HCT116 (cell line): ENCODE measurements at regions not wholly inside any gene's neighbourhood (a gene's known extent, or its start where the extent isn't known, plus 50 kb on each side); places are given as distances from the start of the nearest gene placed in this dataset.

Experiments
- ZNF274 ChIP-seq: fragments of 200-500 bp; sonication (Bioruptor generic); IDR thresholded peaks from 2 replicates; pipeline ENCODE4 v1.6.1; 2014; ENCODE audit warnings: mild to moderate bottlenecking, low read depth, low read length, inconsistent platforms
- TF ChIP-seq, protein P1 (sequence below), 3 experiments: fragments of 200-600 bp in 1 of 3; sonication (generic) in 1 of 3; IDR thresholded peaks in 2 of 3; conservative IDR thresholded peaks in 1 of 3; 2 replicates each; pipeline ENCODE4 v1.5.1; 2012 to 2017; ENCODE audit warnings: low read depth in 2 of 3, low read length in 2 of 3, antibody characterized with exemption in 1 of 3, borderline replicate concordance in 1 of 3, control low read depth in 1 of 3, mild to moderate bottlenecking in 1 of 3, mixed read lengths in 1 of 3, mixed run types in 1 of 3, moderate library complexity in 1 of 3; ENCODE audit not compliant: insufficient read depth in 1 of 3

DNA sequence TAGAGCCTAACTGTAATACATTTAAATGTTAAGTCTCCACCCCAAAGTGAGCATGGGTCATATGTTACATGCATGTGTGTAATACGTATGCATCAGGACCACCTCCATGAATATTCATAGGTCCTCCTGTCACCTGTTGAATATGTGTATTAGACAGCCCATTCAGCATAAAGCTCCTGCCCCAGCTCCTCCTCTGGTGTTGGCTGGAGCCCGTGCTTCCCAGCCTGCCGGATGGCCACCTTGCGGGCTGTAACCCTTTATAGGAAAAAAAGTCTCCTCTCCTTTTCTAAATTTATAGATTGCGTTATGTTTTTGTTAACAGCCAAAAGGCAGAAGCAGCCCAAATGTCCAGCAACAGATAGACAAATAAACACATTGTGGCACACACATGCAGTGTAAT is 299.5 kb downstream of the MED10 start:
- TF ChIP-seq, protein P1, sequence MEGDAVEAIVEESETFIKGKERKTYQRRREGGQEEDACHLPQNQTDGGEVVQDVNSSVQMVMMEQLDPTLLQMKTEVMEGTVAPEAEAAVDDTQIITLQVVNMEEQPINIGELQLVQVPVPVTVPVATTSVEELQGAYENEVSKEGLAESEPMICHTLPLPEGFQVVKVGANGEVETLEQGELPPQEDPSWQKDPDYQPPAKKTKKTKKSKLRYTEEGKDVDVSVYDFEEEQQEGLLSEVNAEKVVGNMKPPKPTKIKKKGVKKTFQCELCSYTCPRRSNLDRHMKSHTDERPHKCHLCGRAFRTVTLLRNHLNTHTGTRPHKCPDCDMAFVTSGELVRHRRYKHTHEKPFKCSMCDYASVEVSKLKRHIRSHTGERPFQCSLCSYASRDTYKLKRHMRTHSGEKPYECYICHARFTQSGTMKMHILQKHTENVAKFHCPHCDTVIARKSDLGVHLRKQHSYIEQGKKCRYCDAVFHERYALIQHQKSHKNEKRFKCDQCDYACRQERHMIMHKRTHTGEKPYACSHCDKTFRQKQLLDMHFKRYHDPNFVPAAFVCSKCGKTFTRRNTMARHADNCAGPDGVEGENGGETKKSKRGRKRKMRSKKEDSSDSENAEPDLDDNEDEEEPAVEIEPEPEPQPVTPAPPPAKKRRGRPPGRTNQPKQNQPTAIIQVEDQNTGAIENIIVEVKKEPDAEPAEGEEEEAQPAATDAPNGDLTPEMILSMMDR (IDR thresholded peaks at IDR 0.05 in 2 of 3, conservative IDR thresholded peaks at IDR 0.05 in 1 of 3; ENCODE audit: borderline replicate concordance in 1 of 3, insufficient read depth in 1 of 3, low read depth in 2 of 3, low read length in 2 of 3): no peak
- no peak for TF ChIP-seq ZNF274
